ENCODE measurements at regions not wholly inside any gene's neighbourhood (a gene's known extent, or its start where the extent isn't known, plus 50 kb on each side); places are given as distances from the start of the nearest gene placed in this dataset.

GRCh38 chr10:35903021-35903420, 260.9 kb upstream of the FZD8 start (continued):
- TF ChIP-seq ZBTB33 (IDR thresholded peaks at IDR 0.05; ENCODE audit: extremely low read depth, insufficient replicate concordance, low read length) = no peak
- TF ChIP-seq EZH2 (IDR thresholded peaks at IDR 0.05) = no peak

GRCh38 chr10:35898716-35899440, 256.8 kb upstream of the FZD8 start:
- BruUV-seq (replicated peaks) = no TSS peak
- Histone ChIP-seq H3K27me3 (ENCODE audit: insufficient read depth, low read length) (no peaks in the 10 kb centered on the region), H3K79me2 (ENCODE audit: insufficient read depth, low read length) (no peaks in the 10 kb centered on the region), H4K20me1 (ENCODE audit: insufficient read depth) (no peaks in the 10 kb centered on the region), H3K4me1 (ENCODE audit: control insufficient read depth in 1 of 2, insufficient read depth in 2 of 2, low read length in 2 of 2) (no peaks in the 10 kb centered on the region), H3K9me3 (ENCODE audit: control insufficient read depth in 1 of 2, insufficient read depth in 1 of 2, low read depth in 1 of 2, low read length in 2 of 2) (0 out of 4 replicates have a peak, but pooled peaks cover 0 to 3% of the 10 kb centered on the region in 2 experiments), H3K27ac (ENCODE audit: low read depth, low read length) (no peak overlapping the region), H3K4me2 (ENCODE audit: low read length) (no peak overlapping the region), H3K36me3 (ENCODE audit: control insufficient read depth in 1 of 2, insufficient read depth in 2 of 2, low read length in 2 of 2) (no peaks in the 10 kb centered on the region), H3K4me3 (replicated peaks in 1 of 2; ENCODE audit: low read depth in 1 of 2, low read length in 2 of 2) (no peak overlapping the region), H3K9ac (ENCODE audit: low read length) (no peak overlapping the region), H3K9me2 (ENCODE audit: insufficient read depth) (no peaks in the 10 kb centered on the region), H2AFZ (ENCODE audit: low read depth, low read length, poor library complexity, severe bottlenecking) (no peak overlapping the region)
- RAD21 ChIA-PET (ENCODE audit: low non-redundant PET in 1 of 2, low total read pairs in 2 of 2, uncharacterized antibody in 2 of 2, unreplicated experiment in 2 of 2) = no interaction called here
- CTCF ChIA-PET = no interaction called here
- DNase-seq (ENCODE audit: low read depth, low spot score) (no peak), ATAC-seq (no peak)
- POLR2A ChIA-PET = no interaction called here
- intact Hi-C loops (cut with micrococcal nuclease) = no loop called here
- no peak for TF ChIP-seq POLR2A (IDR thresholded peaks at IDR 0.05; ENCODE audit: borderline replicate concordance, extremely low read depth, insufficient read depth, insufficient read length)
- no peak for TF ChIP-seq FOSL1 (IDR thresholded peaks at IDR 0.05; ENCODE audit: low read depth)
- no peak for TF ChIP-seq ZBTB33 (IDR thresholded peaks at IDR 0.05; ENCODE audit: extremely low read depth, insufficient replicate concordance, low read length)
- no peak for TF ChIP-seq ZFX (IDR thresholded peaks at IDR 0.05)
- no peak for TF ChIP-seq SRF (IDR thresholded peaks at IDR 0.05; ENCODE audit: low read depth)
- TF ChIP-seq MAX (IDR thresholded peaks at IDR 0.05) = no peak
- TF ChIP-seq SP1 (IDR thresholded peaks at IDR 0.05; ENCODE audit: low read depth) = no peak
- TF ChIP-seq SIN3A (IDR thresholded peaks at IDR 0.05; ENCODE audit: low read depth) = no peak
- no peak for TF ChIP-seq CBX3 (IDR thresholded peaks at IDR 0.05; ENCODE audit: low read depth)
- TF ChIP-seq CEBPB (IDR thresholded peaks at IDR 0.05; ENCODE audit: low read depth) = no peak
- no peak for TF ChIP-seq JUND (IDR thresholded peaks at IDR 0.05)
- no peak for TF ChIP-seq TCF7L2 (IDR thresholded peaks at IDR 0.05; ENCODE audit: borderline replicate concordance, extremely low read depth, insufficient read depth, insufficient read length)
- TF ChIP-seq EZH2phosphoT487 (IDR thresholded peaks at IDR 0.05; ENCODE audit: borderline replicate concordance) = no peak
- no peak for TF ChIP-seq EGR1 (IDR thresholded peaks at IDR 0.05; ENCODE audit: low read depth)
- no peak for TF ChIP-seq CTCF (IDR thresholded peaks at IDR 0.05 in 2 of 3, conservative IDR thresholded peaks at IDR 0.05 in 1 of 3; ENCODE audit: borderline replicate concordance in 1 of 3, insufficient read depth in 1 of 3, low read depth in 2 of 3, low read length in 2 of 3)
